SK-N-SH (cell line): ENCODE measurements at regions not wholly inside any gene's neighbourhood (a gene's known extent, or its start where the extent isn't known, plus 50 kb on each side); places are given as distances from the start of the nearest gene placed in this dataset.

ENCODE experiments used
- CTCF ChIA-PET: fragments of 300-600, 350-600 bp; formaldehyde crosslinking; extraction: SDS; loops from one replicate; lab custom pipeline; 2021; lab: Yijun Ruan, JAX
- POLR2A ChIA-PET: fragments of 350-600 bp; sonication (Branson Sonifier 250); formaldehyde crosslinking; extraction: SDS; loops from one replicate; lab custom pipeline; 2020; ENCODE audit warnings: antibody characterized with exemption, inconsistent platforms; lab: Yijun Ruan, JAX
- DNase-seq: peaks from one replicate; pipeline ENCODE4 v3.0.0; 2012
- H2AFZ ChIP-seq: fragments of 200-600 bp; sonication (generic); 2 replicates; pipeline ENCODE4 v1.8.1; 2016; ENCODE audit warnings: antibody characterized with exemption, mild to moderate bottlenecking, low read depth
- H3F3A ChIP-seq: fragments of 200-600 bp; sonication (generic); replicated peaks from 2 replicates; pipeline ENCODE3; 2016; ENCODE audit warnings: antibody characterized with exemption, mild to moderate bottlenecking; ENCODE audit not compliant: insufficient read depth
- H3K27ac ChIP-seq, 2 experiments: fragments of 200-500 bp in 1 of 2; fragments of 200-600 bp in 1 of 2; sonication (Bioruptor generic) in 1 of 2; sonication (generic), shearing (Covaris generic) in 1 of 2; 2 replicates each; pipeline versions ENCODE4 v1.5.1 to v1.6.1; 2014 to 2016; ENCODE audit warnings: low read depth in 2 of 2, inconsistent platforms in 1 of 2, low read length in 1 of 2, mild to moderate bottlenecking in 1 of 2, mixed read lengths in 1 of 2
- H3K27me3 ChIP-seq: fragments of 200-600 bp; sonication (generic), shearing (Covaris generic); 2 replicates; pipeline ENCODE4 v1.6.1; 2016; ENCODE audit warnings: mixed run types; ENCODE audit not compliant: insufficient read depth
- H3K36me3 ChIP-seq, 2 experiments: fragments of 200-500 bp in 1 of 2; fragments of 200-600 bp in 1 of 2; sonication (Bioruptor generic) in 1 of 2; sonication (generic) in 1 of 2; replicated peaks in 1 of 2; 2 replicates each; pipeline versions ENCODE3 to v1.5.1; 2014 to 2016; ENCODE audit warnings: low read length in 1 of 2, mild to moderate bottlenecking in 1 of 2; ENCODE audit not compliant: insufficient read depth in 2 of 2, control insufficient read depth in 1 of 2
- H3K4me1 ChIP-seq, 2 experiments: fragments of 200-500 bp in 1 of 2; fragments of 200-600 bp in 1 of 2; sonication (Bioruptor generic) in 1 of 2; sonication (generic), shearing (Covaris generic) in 1 of 2; 2 replicates each; pipeline versions ENCODE4 v1.5.1 to v1.6.1; 2014 to 2016; ENCODE audit warnings: low read depth in 1 of 2, low read length in 1 of 2, mixed run types in 1 of 2; ENCODE audit not compliant: insufficient read depth in 2 of 2, control insufficient read depth in 1 of 2
- H3K4me2 ChIP-seq: fragments of 200-600 bp; sonication (generic), shearing (Covaris generic); 2 replicates; pipeline ENCODE4 v1.6.1; 2017; ENCODE audit warnings: mixed run types
- H3K4me3 ChIP-seq, 2 experiments: fragments of 200-500 bp in 1 of 2; fragments of 200-600 bp in 1 of 2; sonication (Bioruptor generic) in 1 of 2; sonication (generic), shearing (Covaris generic) in 1 of 2; 2 replicates each; pipeline versions ENCODE4 v1.5.1 to v1.8.1; 2014 to 2016; ENCODE audit warnings: low read depth in 2 of 2, inconsistent platforms in 1 of 2, low read length in 1 of 2, mild to moderate bottlenecking in 1 of 2, mixed read lengths in 1 of 2, moderate library complexity in 1 of 2
- H3K79me2 ChIP-seq: fragments of 200-600 bp; sonication (generic); 2 replicates; pipeline ENCODE4 v1.8.1; 2017; ENCODE audit warnings: mild to moderate bottlenecking; ENCODE audit not compliant: insufficient read depth
- H3K9ac ChIP-seq: fragments of 200-600 bp; sonication (generic); 2 replicates; pipeline ENCODE4 v1.6.1; 2017; ENCODE audit warnings: mixed run types
- H3K9me2 ChIP-seq: fragments of 200-600 bp; sonication (generic); 2 replicates; pipeline ENCODE4 v1.6.1; 2017; ENCODE audit warnings: mixed run types
- H3K9me3 ChIP-seq: fragments of 200-600 bp; sonication (generic); 2 replicates; pipeline ENCODE4 v1.6.1; 2017; ENCODE audit warnings: mixed run types, mild to moderate bottlenecking, moderate library complexity
- H4K20me1 ChIP-seq: fragments of 200-600 bp; sonication (generic); 2 replicates; pipeline ENCODE4 v1.6.1; 2017; ENCODE audit warnings: mild to moderate bottlenecking, mixed run types; ENCODE audit not compliant: insufficient read depth
- CHD2 ChIP-seq: fragments of 150-350 bp; IDR thresholded peaks from 2 replicates; pipeline ENCODE4 v1.6.1; 2018; ENCODE audit warnings: low read length; ENCODE audit not compliant: partially characterized antibody
- ELF1 ChIP-seq: IDR thresholded peaks from 2 replicates; pipeline ENCODE4 v1.4.0; 2012
- EP300 ChIP-seq, 2 experiments: IDR thresholded peaks; 2 replicates each; pipeline versions ENCODE4 v1.4.0 to v1.6.1; 2012; ENCODE audit warnings: borderline replicate concordance in 1 of 2, low read depth in 1 of 2, low read length in 1 of 2
- EZH2phosphoT487 ChIP-seq: fragments of 200-600 bp; sonication (generic); IDR thresholded peaks from 2 replicates; pipeline ENCODE4 v1.6.1; 2017; ENCODE audit warnings: low read depth, mixed run types, mild to moderate bottlenecking, antibody characterized with exemption, moderate library complexity, borderline replicate concordance
- FOSL2 ChIP-seq: IDR thresholded peaks from 2 replicates; pipeline ENCODE4 v1.4.0; 2012; ENCODE audit warnings: low read depth, mild to moderate bottlenecking, moderate library complexity, borderline replicate concordance
- FOXJ3 ChIP-seq: sonication (generic); formaldehyde crosslinking; IDR thresholded peaks from 2 replicates; pipeline ENCODE4 v1.5.1; 2020; ENCODE audit warnings: mild to moderate bottlenecking, missing genetic modification reagents
- FOXM1 ChIP-seq: IDR thresholded peaks from 2 replicates; pipeline ENCODE4 v1.4.0; 2012; ENCODE audit warnings: low read depth, mild to moderate bottlenecking
- GABPA ChIP-seq: IDR thresholded peaks from 2 replicates; pipeline ENCODE4 v1.4.0; 2012; ENCODE audit warnings: low read depth, mild to moderate bottlenecking
- MEF2A ChIP-seq: IDR thresholded peaks from 2 replicates; pipeline ENCODE4 v1.4.0; 2012; ENCODE audit warnings: low read depth, borderline replicate concordance
- MXI1 ChIP-seq: IDR thresholded peaks from 2 replicates; pipeline ENCODE4 v1.6.1; 2012; ENCODE audit warnings: mild to moderate bottlenecking, low read depth, low read length, improper control_type of control experiment
- NRF1 ChIP-seq: IDR thresholded peaks from 2 replicates; pipeline ENCODE4 v1.6.1; 2012; ENCODE audit warnings: low read depth, mild to moderate bottlenecking, low read length
- RFX5 ChIP-seq: IDR thresholded peaks from 2 replicates; pipeline ENCODE4 v1.6.1; 2012; ENCODE audit warnings: mild to moderate bottlenecking, improper control_type of control experiment, low read length
- SMC3 ChIP-seq: IDR thresholded peaks from 2 replicates; pipeline ENCODE4 v1.6.1; 2012; ENCODE audit warnings: low read depth, low read length, improper control_type of control experiment
- WGBS: methylation state at CpG from one replicate; pipeline ENCODE4 v1.1.6; 2017; ENCODE audit warnings: low lambda C conversion rate; 5-methylcytosine and 5-hydroxymethylcytosine counted together
- TF ChIP-seq, protein P1 (sequence below): fragments of 150-350 bp; IDR thresholded peaks from 2 replicates; pipeline ENCODE4 v1.6.1; 2017; ENCODE audit warnings: antibody characterized with exemption, low read length, low read depth, borderline replicate concordance
- TF ChIP-seq, protein P2 (sequence below): fragments of 200-600 bp; sonication (generic); IDR thresholded peaks from 2 replicates; pipeline ENCODE4 v1.6.1; 2017; ENCODE audit warnings: antibody characterized with exemption, mild to moderate bottlenecking, moderate library complexity
- TF ChIP-seq, protein P3 (sequence below): IDR thresholded peaks from 2 replicates; pipeline ENCODE4 v1.4.0; 2012; ENCODE audit warnings: low read depth, borderline replicate concordance
- TF ChIP-seq, protein P4 (sequence below): IDR thresholded peaks from 2 replicates; pipeline ENCODE4 v1.4.0; 2012; ENCODE audit warnings: low read depth, borderline replicate concordance

DNA sequence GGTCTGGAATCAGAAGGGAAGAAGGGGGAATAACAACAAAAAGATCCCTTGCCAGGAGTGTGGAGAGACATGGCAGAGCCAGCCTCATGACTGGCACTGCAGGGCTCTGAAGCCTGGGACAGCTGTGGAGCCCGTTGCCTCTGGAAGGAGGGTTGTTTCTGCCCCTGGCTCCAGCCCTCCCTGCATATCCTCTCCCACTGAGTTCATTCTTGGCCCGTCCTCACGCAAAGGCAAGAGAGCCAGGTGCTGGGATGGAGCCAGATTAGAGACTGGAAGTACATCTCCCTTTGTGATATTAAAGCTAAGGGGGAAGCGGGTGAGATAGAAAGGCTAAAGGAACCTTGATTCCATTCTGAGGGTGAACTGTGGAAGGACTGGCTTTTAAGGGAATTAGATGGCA lies 141.5 kb upstream of the NPVF start:
- Histone ChIP-seq H3K27me3 (no peaks in the 10 kb centered on the region; the same call in 1 of the 2 replicates), H3K36me3 (no peaks in the 10 kb centered on the region), H3K79me2 (no peaks in the 10 kb centered on the region), H3F3A (no peaks in the 10 kb centered on the region), H3K9me3 (no peaks in the 10 kb centered on the region), H3K4me1 (no peaks in the 10 kb centered on the region; a peak in 1 of 4 replicates), H3K4me2 (no peak overlapping the region), H4K20me1 (no peaks in the 10 kb centered on the region), H3K4me3 (no peak overlapping the region), H2AFZ (no peak overlapping the region), H3K9ac (no peak overlapping the region), H3K9me2 (no peaks in the 10 kb centered on the region), H3K27ac (no peak overlapping the region)
- ChIA-PET POLR2A (no interaction called here), CTCF (interaction anchor here (1.0 to 2.2 kb wide), 7 partner anchors 10 to 482 kb away, joined by 3 to 13 read pairs (median 4); no protein-coding TSS in a partner anchor)
- WGBS: 27% methylated on average over 4 of the region's 4 CpGs
- TF ChIP-seq NRF1 (no peak), RFX5 (no peak), GABPA (no peak), MXI1 (no peak), FOXM1 (no peak), FOXJ3 (CRISPR knock-in tag) (no peak), SMC3 (no peak), EZH2phosphoT487 (no peak), CHD2 (no peak), FOSL2 (no peak), EP300 (IDR thresholded peaks at IDR 0.05; ENCODE audit: borderline replicate concordance in 1 of 2, low read depth in 1 of 2, low read length in 1 of 2) (no peak), ELF1 (no peak), MEF2A (no peak)
- TF ChIP-seq, protein P1, sequence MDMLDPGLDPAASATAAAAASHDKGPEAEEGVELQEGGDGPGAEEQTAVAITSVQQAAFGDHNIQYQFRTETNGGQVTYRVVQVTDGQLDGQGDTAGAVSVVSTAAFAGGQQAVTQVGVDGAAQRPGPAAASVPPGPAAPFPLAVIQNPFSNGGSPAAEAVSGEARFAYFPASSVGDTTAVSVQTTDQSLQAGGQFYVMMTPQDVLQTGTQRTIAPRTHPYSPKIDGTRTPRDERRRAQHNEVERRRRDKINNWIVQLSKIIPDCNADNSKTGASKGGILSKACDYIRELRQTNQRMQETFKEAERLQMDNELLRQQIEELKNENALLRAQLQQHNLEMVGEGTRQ: no peak
- TF ChIP-seq, protein P2, sequence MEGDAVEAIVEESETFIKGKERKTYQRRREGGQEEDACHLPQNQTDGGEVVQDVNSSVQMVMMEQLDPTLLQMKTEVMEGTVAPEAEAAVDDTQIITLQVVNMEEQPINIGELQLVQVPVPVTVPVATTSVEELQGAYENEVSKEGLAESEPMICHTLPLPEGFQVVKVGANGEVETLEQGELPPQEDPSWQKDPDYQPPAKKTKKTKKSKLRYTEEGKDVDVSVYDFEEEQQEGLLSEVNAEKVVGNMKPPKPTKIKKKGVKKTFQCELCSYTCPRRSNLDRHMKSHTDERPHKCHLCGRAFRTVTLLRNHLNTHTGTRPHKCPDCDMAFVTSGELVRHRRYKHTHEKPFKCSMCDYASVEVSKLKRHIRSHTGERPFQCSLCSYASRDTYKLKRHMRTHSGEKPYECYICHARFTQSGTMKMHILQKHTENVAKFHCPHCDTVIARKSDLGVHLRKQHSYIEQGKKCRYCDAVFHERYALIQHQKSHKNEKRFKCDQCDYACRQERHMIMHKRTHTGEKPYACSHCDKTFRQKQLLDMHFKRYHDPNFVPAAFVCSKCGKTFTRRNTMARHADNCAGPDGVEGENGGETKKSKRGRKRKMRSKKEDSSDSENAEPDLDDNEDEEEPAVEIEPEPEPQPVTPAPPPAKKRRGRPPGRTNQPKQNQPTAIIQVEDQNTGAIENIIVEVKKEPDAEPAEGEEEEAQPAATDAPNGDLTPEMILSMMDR: no peak
- TF ChIP-seq, protein P3, sequence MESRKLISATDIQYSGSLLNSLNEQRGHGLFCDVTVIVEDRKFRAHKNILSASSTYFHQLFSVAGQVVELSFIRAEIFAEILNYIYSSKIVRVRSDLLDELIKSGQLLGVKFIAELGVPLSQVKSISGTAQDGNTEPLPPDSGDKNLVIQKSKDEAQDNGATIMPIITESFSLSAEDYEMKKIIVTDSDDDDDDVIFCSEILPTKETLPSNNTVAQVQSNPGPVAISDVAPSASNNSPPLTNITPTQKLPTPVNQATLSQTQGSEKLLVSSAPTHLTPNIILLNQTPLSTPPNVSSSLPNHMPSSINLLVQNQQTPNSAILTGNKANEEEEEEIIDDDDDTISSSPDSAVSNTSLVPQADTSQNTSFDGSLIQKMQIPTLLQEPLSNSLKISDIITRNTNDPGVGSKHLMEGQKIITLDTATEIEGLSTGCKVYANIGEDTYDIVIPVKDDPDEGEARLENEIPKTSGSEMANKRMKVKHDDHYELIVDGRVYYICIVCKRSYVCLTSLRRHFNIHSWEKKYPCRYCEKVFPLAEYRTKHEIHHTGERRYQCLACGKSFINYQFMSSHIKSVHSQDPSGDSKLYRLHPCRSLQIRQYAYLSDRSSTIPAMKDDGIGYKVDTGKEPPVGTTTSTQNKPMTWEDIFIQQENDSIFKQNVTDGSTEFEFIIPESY: no peak
- TF ChIP-seq, protein P4, sequence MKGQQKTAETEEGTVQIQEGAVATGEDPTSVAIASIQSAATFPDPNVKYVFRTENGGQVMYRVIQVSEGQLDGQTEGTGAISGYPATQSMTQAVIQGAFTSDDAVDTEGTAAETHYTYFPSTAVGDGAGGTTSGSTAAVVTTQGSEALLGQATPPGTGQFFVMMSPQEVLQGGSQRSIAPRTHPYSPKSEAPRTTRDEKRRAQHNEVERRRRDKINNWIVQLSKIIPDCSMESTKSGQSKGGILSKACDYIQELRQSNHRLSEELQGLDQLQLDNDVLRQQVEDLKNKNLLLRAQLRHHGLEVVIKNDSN: no peak
- DNase-seq: no peak
